ENCODE measurements at regions not wholly inside any gene's neighbourhood (a gene's known extent, or its start where the extent isn't known, plus 50 kb on each side); places are given as distances from the start of the nearest gene placed in this dataset.
"Not testable (repeated sequence)": the region's sequence is repeated elsewhere in the genome, so short reads cannot be mapped to it uniquely, and the experiment has no call there.

GRCh38 chr21:13937236-13937635 lies 273.5 kb downstream of the LIPI start:
- no peak for TF ChIP-seq CTCF (IDR thresholded peaks at IDR 0.05; ENCODE audit: low read depth, low read length, missing control alignments)
- no peaks in the 10 kb centered on the region for H3K36me3 ChIP-seq (replicated peaks)
- in situ Hi-C loops (cut with HindIII; ENCODE audit: low pct_ligation_motif_present, low sequenced_read_pairs) = no loop called here
- H3K27ac ChIP-seq = no peak overlapping the region
- DNase-seq = no peak
- H3K4me3 ChIP-seq (ENCODE audit: low read depth, low read length) = no peak overlapping the region
- H3K27me3 ChIP-seq (replicated peaks) = no peaks in the 10 kb centered on the region

GRCh38 chr21:13936033-13936937 lies 274.5 kb downstream of the LIPI start:
- H3K4me3 ChIP-seq (ENCODE audit: low read depth, low read length); DNase-seq; H3K27me3 ChIP-seq (replicated peaks); H3K36me3 ChIP-seq (replicated peaks); H3K27ac ChIP-seq; in situ Hi-C loops (cut with HindIII; ENCODE audit: low pct_ligation_motif_present, low sequenced_read_pairs): not testable (repeated sequence)

- in situ Hi-C loops (cut with HindIII; ENCODE audit: low pct_ligation_motif_present, low sequenced_read_pairs); H3K27ac ChIP-seq; H3K27me3 ChIP-seq (replicated peaks); DNase-seq; H3K4me3 ChIP-seq (ENCODE audit: low read depth, low read length); H3K36me3 ChIP-seq (replicated peaks): not testable (repeated sequence)
Observed at GRCh38 chr21:13935396-13936032, 275.2 kb downstream of the LIPI start.

- H3K36me3 ChIP-seq (replicated peaks); DNase-seq; H3K27me3 ChIP-seq (replicated peaks); H3K27ac ChIP-seq; in situ Hi-C loops (cut with HindIII; ENCODE audit: low pct_ligation_motif_present, low sequenced_read_pairs); H3K4me3 ChIP-seq (ENCODE audit: low read depth, low read length): not testable (repeated sequence)
Observed at GRCh38 chr21:13934887-13935342, 275.8 kb downstream of the LIPI start.

GRCh38 chr21:13923175-13923574 lies 287.6 kb downstream of the LIPI start:
- H3K27ac ChIP-seq; H3K4me3 ChIP-seq (ENCODE audit: low read depth, low read length); H3K36me3 ChIP-seq (replicated peaks); H3K27me3 ChIP-seq (replicated peaks); in situ Hi-C loops (cut with HindIII; ENCODE audit: low pct_ligation_motif_present, low sequenced_read_pairs); DNase-seq: not testable (repeated sequence)

GRCh38 chr21:13921455-13921854 lies 289.3 kb downstream of the LIPI start:
- DNase-seq; H3K4me3 ChIP-seq (ENCODE audit: low read depth, low read length); H3K27ac ChIP-seq; in situ Hi-C loops (cut with HindIII; ENCODE audit: low pct_ligation_motif_present, low sequenced_read_pairs); H3K27me3 ChIP-seq (replicated peaks); H3K36me3 ChIP-seq (replicated peaks): not testable (repeated sequence)

GRCh38 chr21:13907385-13907784 lies 297.8 kb downstream of the POTED start:
- H3K4me3 ChIP-seq (ENCODE audit: low read depth, low read length); in situ Hi-C loops (cut with HindIII; ENCODE audit: low pct_ligation_motif_present, low sequenced_read_pairs); DNase-seq; H3K36me3 ChIP-seq (replicated peaks); H3K27ac ChIP-seq; H3K27me3 ChIP-seq (replicated peaks): not testable (repeated sequence)

- DNase-seq; H3K4me3 ChIP-seq (ENCODE audit: low read depth, low read length); in situ Hi-C loops (cut with HindIII; ENCODE audit: low pct_ligation_motif_present, low sequenced_read_pairs); H3K27ac ChIP-seq; H3K36me3 ChIP-seq (replicated peaks); H3K27me3 ChIP-seq (replicated peaks): not testable (repeated sequence)
Observed at GRCh38 chr21:13896596-13897247, 287.1 kb downstream of the POTED start.

- H3K27ac ChIP-seq; in situ Hi-C loops (cut with HindIII; ENCODE audit: low pct_ligation_motif_present, low sequenced_read_pairs); H3K36me3 ChIP-seq (replicated peaks); H3K27me3 ChIP-seq (replicated peaks); H3K4me3 ChIP-seq (ENCODE audit: low read depth, low read length); DNase-seq: not testable (repeated sequence)
Observed at GRCh38 chr21:13893617-13894016, 284.0 kb downstream of the POTED start.

GRCh38 chr21:13893025-13893424 lies 283.4 kb downstream of the POTED start:
- H3K27me3 ChIP-seq (replicated peaks); in situ Hi-C loops (cut with HindIII; ENCODE audit: low pct_ligation_motif_present, low sequenced_read_pairs); DNase-seq; H3K36me3 ChIP-seq (replicated peaks); H3K4me3 ChIP-seq (ENCODE audit: low read depth, low read length); H3K27ac ChIP-seq: not testable (repeated sequence)

- H3K36me3 ChIP-seq (replicated peaks); H3K27me3 ChIP-seq (replicated peaks); H3K27ac ChIP-seq; H3K4me3 ChIP-seq (ENCODE audit: low read depth, low read length); in situ Hi-C loops (cut with HindIII; ENCODE audit: low pct_ligation_motif_present, low sequenced_read_pairs); DNase-seq: not testable (repeated sequence)
Observed at GRCh38 chr21:13892146-13892751, 282.7 kb downstream of the POTED start.

GRCh38 chr21:13889176-13889575 lies 279.6 kb downstream of the POTED start:
- H3K27ac ChIP-seq; H3K4me3 ChIP-seq (ENCODE audit: low read depth, low read length); DNase-seq; H3K27me3 ChIP-seq (replicated peaks); in situ Hi-C loops (cut with HindIII; ENCODE audit: low pct_ligation_motif_present, low sequenced_read_pairs); H3K36me3 ChIP-seq (replicated peaks): not testable (repeated sequence)
